K562 (cell line): ENCODE measurements at regions not wholly inside any gene's neighbourhood (a gene's known extent, or its start where the extent isn't known, plus 50 kb on each side); places are given as distances from the start of the nearest gene placed in this dataset.

Source experiments
- ARID1B ChIP-seq: fragments of 450-650 bp; IDR thresholded peaks from 2 replicates; pipeline ENCODE4 v1.6.1; 2016; ENCODE audit warnings: antibody characterized with exemption, mild to moderate bottlenecking, inconsistent platforms
- ATF7 ChIP-seq: fragments of 450-650 bp; IDR thresholded peaks from 2 replicates; pipeline ENCODE4 v1.7.1; 2014; ENCODE audit warnings: mild to moderate bottlenecking, moderate library complexity
- BRD9 ChIP-seq: fragments of 450-650 bp; IDR thresholded peaks from 2 replicates; pipeline ENCODE4 v1.6.1; 2018; ENCODE audit warnings: low read depth; ENCODE audit not compliant: partially characterized antibody
- DMBX1 ChIP-seq: fragments of 250-450 bp; sonication (Bioruptor Pico); IDR thresholded peaks from 2 replicates; pipeline ENCODE4 v1.8.0; 2022; ENCODE audit warnings: inconsistent platforms, mild to moderate bottlenecking, moderate library complexity, borderline replicate concordance
- EP300 ChIP-seq: IDR thresholded peaks from 2 replicates; pipeline ENCODE4 v1.6.1; 2012; ENCODE audit warnings: low read length, improper control_type of control experiment
- HDAC1 ChIP-seq, 2 experiments: fragments of 450-650 bp; IDR thresholded peaks; 2 replicates each; pipeline ENCODE4 v1.6.1; 2016 to 2017; ENCODE audit warnings: inconsistent platforms in 1 of 2, mild to moderate bottlenecking in 1 of 2, moderate library complexity in 1 of 2
- HDAC3 ChIP-seq: fragments of 450-650 bp; IDR thresholded peaks from 2 replicates; pipeline ENCODE4 v1.6.1; 2018; ENCODE audit warnings: borderline replicate concordance, mild to moderate bottlenecking, moderate library complexity; ENCODE audit not compliant: partially characterized antibody
- NFE2 ChIP-seq: IDR thresholded peaks from 2 replicates; pipeline ENCODE4 v1.6.1; 2014; ENCODE audit warnings: antibody characterized with exemption, low read depth
- NFYB ChIP-seq: IDR thresholded peaks from 2 replicates; pipeline ENCODE4 v1.6.1; 2011; ENCODE audit warnings: mild to moderate bottlenecking, moderate library complexity; ENCODE audit not compliant: insufficient read length; ENCODE audit errors: extremely low read depth
- NR2C2 ChIP-seq, 2 experiments: fragments of 200-800 bp in 1 of 2; sonication (Bioruptor generic) in 1 of 2; sonication (generic) in 1 of 2; formaldehyde crosslinking in 1 of 2; IDR thresholded peaks; 2 replicates each; pipeline versions ENCODE4 v1.6.1 to v1.8.0; 2016 to 2022; ENCODE audit warnings: mild to moderate bottlenecking in 1 of 2, missing compliant biosample characterization in 1 of 2, missing genetic modification characterization in 1 of 2, missing genetic modification reagents in 1 of 2
- SREBF1 ChIP-seq: fragments of 150-350 bp; IDR thresholded peaks from 2 replicates; pipeline ENCODE4 v1.6.1; 2014; ENCODE audit warnings: antibody characterized with exemption, low read depth, low read length, borderline replicate concordance
- TGIF2 ChIP-seq: sonication (generic); formaldehyde crosslinking; IDR thresholded peaks from 2 replicates; pipeline ENCODE4 v1.8.1; 2022; ENCODE audit warnings: mild to moderate bottlenecking, missing genetic modification reagents, moderate library complexity
- TRIM24 ChIP-seq, 2 experiments: fragments of 450-650 bp; IDR thresholded peaks; 2 replicates each; pipeline ENCODE4 v1.6.1; 2016
- ZBED1 ChIP-seq: IDR thresholded peaks from 2 replicates; pipeline ENCODE4 v1.6.1; 2014
- ZBTB7A ChIP-seq: IDR thresholded peaks from 2 replicates; pipeline ENCODE4 v1.6.1; 2011; ENCODE audit warnings: low read depth, mild to moderate bottlenecking, low read length, moderate library complexity, borderline replicate concordance; ENCODE audit not compliant: control insufficient read depth
- ZNF76 ChIP-seq: fragments of 250-450 bp; sonication (Bioruptor Pico); IDR thresholded peaks from 2 replicates; pipeline ENCODE4 v1.4.0; 2020; ENCODE audit warnings: mild to moderate bottlenecking, moderate library complexity, borderline replicate concordance
- TF ChIP-seq, protein P1 (sequence below): fragments of 450-650 bp; formaldehyde crosslinking; IDR thresholded peaks from 2 replicates; pipeline ENCODE4 v1.4.0; 2020; ENCODE audit warnings: mild to moderate bottlenecking, moderate library complexity
- TF ChIP-seq, protein P2 (sequence below), 2 experiments: fragments of 250-450 bp in 1 of 2; fragments of 450-650 bp in 1 of 2; sonication (Bioruptor Pico) in 1 of 2; IDR thresholded peaks; 2 replicates each; pipeline versions ENCODE4 v1.6.1 to v1.8.0; 2016 to 2021; ENCODE audit warnings: mild to moderate bottlenecking in 2 of 2, moderate library complexity in 2 of 2, missing compliant biosample characterization in 1 of 2, missing genetic modification characterization in 1 of 2
- TF ChIP-seq, protein P3 (sequence below): fragments of 250-450 bp; sonication (Bioruptor Pico); IDR thresholded peaks from 2 replicates; pipeline ENCODE4 v1.5.0; 2021; ENCODE audit warnings: mild to moderate bottlenecking, borderline replicate concordance
- TF ChIP-seq, protein P4 (sequence below): IDR thresholded peaks from 2 replicates; pipeline ENCODE4 v1.6.1; 2014; ENCODE audit warnings: antibody characterized with exemption
- TF ChIP-seq, protein P5 (sequence below): sonication (generic); formaldehyde crosslinking; IDR thresholded peaks from 2 replicates; pipeline ENCODE4 v1.8.1; 2023; ENCODE audit warnings: mild to moderate bottlenecking, missing genetic modification reagents

DNA sequence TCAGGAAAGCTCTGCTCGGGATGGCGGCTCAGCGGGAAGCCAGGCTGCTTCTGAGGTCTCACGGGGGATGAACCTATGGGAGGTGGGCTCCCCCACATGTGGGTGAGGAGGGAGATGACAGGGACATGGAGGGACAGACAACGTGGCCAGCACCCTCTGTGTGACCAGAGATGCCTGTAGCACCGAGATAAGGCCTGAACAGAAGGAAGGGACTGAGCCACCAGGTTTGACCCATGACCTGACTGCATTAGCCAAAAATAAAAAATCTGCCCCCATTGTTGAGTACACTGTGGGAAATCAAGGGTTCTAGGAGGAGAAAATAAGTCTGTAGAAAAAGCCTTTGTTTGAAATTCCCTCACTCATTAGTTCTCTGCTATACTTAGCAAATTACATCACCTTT, 105.7 kb downstream of the RNASET2 start (continued):
- TF ChIP-seq, protein P1, sequence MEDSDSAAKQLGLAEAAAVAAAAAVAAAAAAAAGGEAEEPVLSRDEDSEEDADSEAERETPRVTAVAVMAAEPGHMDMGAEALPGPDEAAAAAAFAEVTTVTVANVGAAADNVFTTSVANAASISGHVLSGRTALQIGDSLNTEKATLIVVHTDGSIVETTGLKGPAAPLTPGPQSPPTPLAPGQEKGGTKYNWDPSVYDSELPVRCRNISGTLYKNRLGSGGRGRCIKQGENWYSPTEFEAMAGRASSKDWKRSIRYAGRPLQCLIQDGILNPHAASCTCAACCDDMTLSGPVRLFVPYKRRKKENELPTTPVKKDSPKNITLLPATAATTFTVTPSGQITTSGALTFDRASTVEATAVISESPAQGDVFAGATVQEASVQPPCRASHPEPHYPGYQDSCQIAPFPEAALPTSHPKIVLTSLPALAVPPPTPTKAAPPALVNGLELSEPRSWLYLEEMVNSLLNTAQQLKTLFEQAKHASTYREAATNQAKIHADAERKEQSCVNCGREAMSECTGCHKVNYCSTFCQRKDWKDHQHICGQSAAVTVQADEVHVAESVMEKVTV (CRISPR knock-in tag), result no peak
- peak; percentile 94 for TF ChIP-seq ARID1B
- TF ChIP-seq EP300, result peak; percentile 75
- TF ChIP-seq ATF7, result 0 out of 2 replicates have a peak, but pooled peaks have one; percentile 12
- peak; percentile 49; the same call in 1 of the 2 replicates for TF ChIP-seq ZBTB7A
- no peak for TF ChIP-seq ZNF76
- TF ChIP-seq BRD9, result no peak
- peak in 1 of 2 experiments; percentile 49; a peak in 1 of 4 replicates for TF ChIP-seq HDAC1 (IDR thresholded peaks at IDR 0.05)
- TF ChIP-seq NR2C2 (CRISPR knock-in tag; IDR thresholded peaks at IDR 0.05), result peak; percentile 88; the same call in 1 of the 2 replicates
- TF ChIP-seq NR2C2 (tag; IDR thresholded peaks at IDR 0.05), result peak; percentile 69
- TF ChIP-seq DMBX1 (CRISPR knock-in tag), result no peak
- TF ChIP-seq NFE2, result peak; percentile 19; the same call in 1 of the 2 replicates
- no peak for TF ChIP-seq TGIF2 (CRISPR knock-in tag)
- TF ChIP-seq NFYB, result no peak
- TF ChIP-seq SREBF1, result no peak
- TF ChIP-seq, protein P2, sequence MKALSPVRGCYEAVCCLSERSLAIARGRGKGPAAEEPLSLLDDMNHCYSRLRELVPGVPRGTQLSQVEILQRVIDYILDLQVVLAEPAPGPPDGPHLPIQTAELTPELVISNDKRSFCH (CRISPR knock-in tag; IDR thresholded peaks at IDR 0.05), result no peak
- TF ChIP-seq, protein P2 (tag; IDR thresholded peaks at IDR 0.05), result peak; percentile 57; the same call in 1 of the 2 replicates
- TF ChIP-seq, protein P3, sequence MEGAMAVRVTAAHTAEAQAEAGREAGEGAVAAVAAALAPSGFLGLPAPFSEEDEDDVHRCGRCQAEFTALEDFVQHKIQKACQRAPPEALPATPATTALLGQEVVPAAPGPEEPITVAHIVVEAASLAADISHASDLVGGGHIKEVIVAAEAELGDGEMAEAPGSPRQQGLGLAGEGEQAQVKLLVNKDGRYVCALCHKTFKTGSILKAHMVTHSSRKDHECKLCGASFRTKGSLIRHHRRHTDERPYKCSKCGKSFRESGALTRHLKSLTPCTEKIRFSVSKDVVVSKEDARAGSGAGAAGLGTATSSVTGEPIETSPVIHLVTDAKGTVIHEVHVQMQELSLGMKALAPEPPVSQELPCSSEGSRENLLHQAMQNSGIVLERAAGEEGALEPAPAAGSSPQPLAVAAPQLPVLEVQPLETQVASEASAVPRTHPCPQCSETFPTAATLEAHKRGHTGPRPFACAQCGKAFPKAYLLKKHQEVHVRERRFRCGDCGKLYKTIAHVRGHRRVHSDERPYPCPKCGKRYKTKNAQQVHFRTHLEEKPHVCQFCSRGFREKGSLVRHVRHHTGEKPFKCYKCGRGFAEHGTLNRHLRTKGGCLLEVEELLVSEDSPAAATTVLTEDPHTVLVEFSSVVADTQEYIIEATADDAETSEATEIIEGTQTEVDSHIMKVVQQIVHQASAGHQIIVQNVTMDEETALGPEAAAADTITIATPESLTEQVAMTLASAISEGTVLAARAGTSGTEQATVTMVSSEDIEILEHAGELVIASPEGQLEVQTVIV (CRISPR knock-in tag), result no peak
- TF ChIP-seq, protein P4, sequence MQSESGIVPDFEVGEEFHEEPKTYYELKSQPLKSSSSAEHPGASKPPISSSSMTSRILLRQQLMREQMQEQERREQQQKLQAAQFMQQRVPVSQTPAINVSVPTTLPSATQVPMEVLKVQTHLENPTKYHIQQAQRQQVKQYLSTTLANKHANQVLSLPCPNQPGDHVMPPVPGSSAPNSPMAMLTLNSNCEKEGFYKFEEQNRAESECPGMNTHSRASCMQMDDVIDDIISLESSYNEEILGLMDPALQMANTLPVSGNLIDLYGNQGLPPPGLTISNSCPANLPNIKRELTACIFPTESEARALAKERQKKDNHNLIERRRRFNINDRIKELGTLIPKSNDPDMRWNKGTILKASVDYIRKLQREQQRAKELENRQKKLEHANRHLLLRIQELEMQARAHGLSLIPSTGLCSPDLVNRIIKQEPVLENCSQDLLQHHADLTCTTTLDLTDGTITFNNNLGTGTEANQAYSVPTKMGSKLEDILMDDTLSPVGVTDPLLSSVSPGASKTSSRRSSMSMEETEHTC, result no peak
- TF ChIP-seq ZBED1, result no peak
- TF ChIP-seq TRIM24 (IDR thresholded peaks at IDR 0.05), result peak in 1 of 2 experiments; percentile 65; a peak in 2 of 4 replicates
- TF ChIP-seq HDAC3, result peak; percentile 44
- TF ChIP-seq, protein P5, sequence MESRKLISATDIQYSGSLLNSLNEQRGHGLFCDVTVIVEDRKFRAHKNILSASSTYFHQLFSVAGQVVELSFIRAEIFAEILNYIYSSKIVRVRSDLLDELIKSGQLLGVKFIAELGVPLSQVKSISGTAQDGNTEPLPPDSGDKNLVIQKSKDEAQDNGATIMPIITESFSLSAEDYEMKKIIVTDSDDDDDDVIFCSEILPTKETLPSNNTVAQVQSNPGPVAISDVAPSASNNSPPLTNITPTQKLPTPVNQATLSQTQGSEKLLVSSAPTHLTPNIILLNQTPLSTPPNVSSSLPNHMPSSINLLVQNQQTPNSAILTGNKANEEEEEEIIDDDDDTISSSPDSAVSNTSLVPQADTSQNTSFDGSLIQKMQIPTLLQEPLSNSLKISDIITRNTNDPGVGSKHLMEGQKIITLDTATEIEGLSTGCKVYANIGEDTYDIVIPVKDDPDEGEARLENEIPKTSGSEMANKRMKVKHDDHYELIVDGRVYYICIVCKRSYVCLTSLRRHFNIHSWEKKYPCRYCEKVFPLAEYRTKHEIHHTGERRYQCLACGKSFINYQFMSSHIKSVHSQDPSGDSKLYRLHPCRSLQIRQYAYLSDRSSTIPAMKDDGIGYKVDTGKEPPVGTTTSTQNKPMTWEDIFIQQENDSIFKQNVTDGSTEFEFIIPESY (CRISPR knock-in tag), result 0 out of 2 replicates have a peak, but pooled peaks have one; percentile 7
